ENCODE measurements at regions not wholly inside any gene's neighbourhood (a gene's known extent, or its start where the extent isn't known, plus 50 kb on each side); places are given as distances from the start of the nearest gene placed in this dataset.

DNA sequence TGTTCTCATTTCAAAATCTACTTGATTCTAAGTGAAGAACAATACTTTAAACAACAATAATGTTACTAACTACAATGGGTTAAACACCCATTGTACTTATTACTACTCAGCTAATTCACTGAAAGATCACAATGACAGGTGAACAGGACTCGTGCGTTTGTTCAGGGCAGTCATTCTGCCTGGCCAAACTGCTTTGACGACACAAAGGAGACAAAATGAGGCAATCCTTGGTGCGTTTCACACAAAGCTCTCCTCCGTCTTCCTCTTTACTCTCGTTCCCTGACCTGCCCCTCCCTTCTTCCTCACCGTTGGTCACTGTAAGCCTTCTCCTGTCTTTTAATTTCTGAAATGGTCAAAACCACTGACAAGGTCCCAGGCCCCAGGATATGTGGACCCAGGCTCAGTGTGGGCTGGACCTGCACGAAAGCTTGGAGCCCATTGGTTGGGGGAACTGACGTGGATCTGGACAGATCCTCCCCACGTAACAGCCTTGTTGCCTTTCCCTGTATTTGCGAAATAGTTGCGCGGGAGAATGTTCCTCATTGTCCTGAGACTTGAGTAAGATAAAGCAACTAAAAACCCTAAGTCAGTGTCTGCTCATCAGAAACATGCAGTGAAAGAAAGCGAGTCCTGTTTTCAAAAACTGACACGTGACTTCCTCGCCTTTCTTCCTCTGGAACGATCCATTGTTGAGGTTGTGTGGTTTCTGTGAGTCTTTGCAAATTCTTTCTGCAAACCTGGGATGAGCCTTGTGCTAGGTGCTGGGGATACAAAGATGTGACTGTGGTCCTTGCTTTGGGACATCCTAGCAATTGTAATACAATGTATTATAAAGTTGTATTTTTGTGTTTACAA is 147.1 kb upstream of the RGMA start:
- DNase-seq (ENCODE audit: extremely low read depth, low read depth) = no peak
- TF ChIP-seq, protein P1, sequence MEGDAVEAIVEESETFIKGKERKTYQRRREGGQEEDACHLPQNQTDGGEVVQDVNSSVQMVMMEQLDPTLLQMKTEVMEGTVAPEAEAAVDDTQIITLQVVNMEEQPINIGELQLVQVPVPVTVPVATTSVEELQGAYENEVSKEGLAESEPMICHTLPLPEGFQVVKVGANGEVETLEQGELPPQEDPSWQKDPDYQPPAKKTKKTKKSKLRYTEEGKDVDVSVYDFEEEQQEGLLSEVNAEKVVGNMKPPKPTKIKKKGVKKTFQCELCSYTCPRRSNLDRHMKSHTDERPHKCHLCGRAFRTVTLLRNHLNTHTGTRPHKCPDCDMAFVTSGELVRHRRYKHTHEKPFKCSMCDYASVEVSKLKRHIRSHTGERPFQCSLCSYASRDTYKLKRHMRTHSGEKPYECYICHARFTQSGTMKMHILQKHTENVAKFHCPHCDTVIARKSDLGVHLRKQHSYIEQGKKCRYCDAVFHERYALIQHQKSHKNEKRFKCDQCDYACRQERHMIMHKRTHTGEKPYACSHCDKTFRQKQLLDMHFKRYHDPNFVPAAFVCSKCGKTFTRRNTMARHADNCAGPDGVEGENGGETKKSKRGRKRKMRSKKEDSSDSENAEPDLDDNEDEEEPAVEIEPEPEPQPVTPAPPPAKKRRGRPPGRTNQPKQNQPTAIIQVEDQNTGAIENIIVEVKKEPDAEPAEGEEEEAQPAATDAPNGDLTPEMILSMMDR (IDR thresholded peaks at IDR 0.05; ENCODE audit: low read depth, low read length) = no peak

DNA sequence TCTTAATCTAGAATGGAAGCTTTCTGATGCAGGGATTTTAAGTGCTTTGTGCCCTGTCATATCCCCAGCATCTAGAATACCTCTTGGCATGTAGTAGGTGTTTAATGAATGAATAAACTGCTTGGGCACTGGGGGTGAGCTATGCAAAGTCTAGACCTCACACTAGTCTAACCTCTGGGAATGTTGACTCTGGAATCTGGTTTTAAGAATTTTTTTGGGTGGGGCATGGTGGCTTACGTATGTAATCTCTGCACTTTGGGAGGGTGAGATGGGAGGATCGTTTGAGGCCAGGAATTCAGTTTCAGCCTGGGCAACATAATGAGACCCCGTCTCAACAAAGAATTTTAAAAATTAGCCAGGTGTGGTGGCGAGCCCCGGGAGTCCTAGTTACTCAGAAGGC is 146.3 kb upstream of the RGMA start:
- TF ChIP-seq, protein P1 (IDR thresholded peaks at IDR 0.05; ENCODE audit: low read depth, low read length) = no peak
- DNase-seq (ENCODE audit: extremely low read depth, low read depth) = no peak

DNA sequence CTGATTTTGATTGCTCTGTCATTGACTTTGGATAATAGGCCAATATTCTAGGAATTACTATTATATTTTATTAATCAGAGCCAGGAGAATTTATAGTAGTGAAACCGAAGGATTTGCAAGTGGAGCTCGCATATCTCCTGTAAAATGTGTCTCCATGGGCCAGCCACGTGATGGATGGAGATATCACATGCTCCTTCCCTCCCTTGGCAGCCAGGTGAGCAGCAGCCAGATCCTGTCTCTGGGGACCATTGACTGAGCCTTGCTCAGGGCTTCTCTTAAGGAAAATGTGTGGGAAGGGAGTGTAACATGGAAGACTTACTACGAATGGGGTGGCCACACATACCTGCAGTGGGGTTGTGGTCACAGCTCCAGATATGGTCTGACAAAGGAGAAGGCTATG is 144.7 kb upstream of the RGMA start:
- TF ChIP-seq, protein P1 (IDR thresholded peaks at IDR 0.05; ENCODE audit: low read depth, low read length) = no peak
- DNase-seq (ENCODE audit: extremely low read depth, low read depth) = no peak

DNA sequence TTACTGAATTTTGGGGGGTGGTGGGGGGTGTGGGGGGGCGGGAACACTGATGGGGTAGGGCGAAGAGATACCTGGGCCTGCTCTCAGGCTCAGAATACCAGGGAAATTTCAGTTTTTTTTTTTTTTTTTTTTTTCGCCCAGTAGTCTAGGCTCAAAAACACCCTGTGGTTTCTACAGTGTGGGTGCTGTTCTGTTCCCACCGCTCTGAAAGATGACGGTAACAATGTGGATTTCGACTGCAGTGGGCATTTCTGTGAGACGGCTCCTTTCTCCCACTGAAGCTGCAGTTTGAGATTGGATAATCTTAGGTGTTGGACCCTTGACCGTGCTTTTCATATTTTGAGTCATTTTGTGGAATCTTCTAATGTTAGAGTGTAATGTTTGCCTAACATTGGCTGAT is 143.8 kb upstream of the RGMA start:
- TF ChIP-seq, protein P1 (IDR thresholded peaks at IDR 0.05; ENCODE audit: low read depth, low read length) = no peak
- DNase-seq (ENCODE audit: extremely low read depth, low read depth) = no peak

DNA sequence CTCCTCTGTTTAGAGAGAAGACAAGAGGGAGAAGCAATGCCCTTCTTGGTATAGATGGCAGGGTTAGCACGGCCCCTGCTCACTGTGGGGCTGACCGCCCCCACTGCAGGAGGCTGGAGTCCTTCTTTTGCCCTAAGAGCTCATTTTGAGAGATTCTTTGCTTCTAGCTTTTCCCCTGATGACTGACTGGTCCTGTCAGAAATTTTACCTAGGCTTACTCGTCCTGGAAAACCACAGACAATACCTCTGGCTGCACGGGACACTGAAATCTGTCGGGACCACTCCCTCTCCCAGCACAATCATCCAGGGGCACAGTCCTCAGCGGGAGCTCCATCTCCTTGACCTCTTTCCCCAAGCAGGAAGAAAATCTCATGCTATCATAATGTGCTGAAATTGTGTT is 143.0 kb upstream of the RGMA start:
- no peak for DNase-seq (ENCODE audit: extremely low read depth, low read depth)
- TF ChIP-seq, protein P1 (IDR thresholded peaks at IDR 0.05; ENCODE audit: low read depth, low read length) = no peak

DNA sequence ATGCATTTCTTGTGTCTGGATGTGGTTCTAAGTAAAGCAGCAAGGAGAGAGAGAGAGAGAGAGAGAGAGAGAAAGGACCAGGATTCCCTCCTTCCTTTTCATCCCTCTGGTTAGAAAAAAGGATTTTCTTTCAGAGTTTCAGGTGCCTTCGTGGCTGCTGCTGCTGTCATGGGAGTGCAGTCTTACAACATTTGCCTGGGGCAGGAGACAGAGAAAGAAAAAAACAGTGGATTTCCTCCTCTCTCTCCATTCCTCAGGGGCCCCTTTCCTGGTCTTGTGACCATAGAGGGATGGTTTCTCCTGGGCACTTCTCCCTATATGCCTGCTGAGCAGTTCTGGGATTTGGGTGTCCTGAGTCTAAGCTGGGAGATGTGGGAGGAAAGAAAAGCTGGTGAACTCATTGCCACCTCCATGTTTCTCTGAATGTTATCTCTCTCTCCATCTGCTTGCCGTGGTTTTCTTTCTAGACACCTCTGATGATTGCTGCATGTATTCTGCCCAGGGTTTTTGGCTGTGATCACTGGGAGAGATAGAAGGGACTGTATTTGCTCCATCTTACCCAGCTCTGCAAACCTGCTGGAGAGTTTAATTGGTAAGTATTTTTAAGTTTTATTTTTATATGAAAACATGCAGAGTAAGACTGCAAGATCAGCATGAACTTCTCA is 142.4 kb upstream of the RGMA start:
- TF ChIP-seq, protein P1 (IDR thresholded peaks at IDR 0.05; ENCODE audit: low read depth, low read length) = no peak
- no peak for DNase-seq (ENCODE audit: extremely low read depth, low read depth)

DNA sequence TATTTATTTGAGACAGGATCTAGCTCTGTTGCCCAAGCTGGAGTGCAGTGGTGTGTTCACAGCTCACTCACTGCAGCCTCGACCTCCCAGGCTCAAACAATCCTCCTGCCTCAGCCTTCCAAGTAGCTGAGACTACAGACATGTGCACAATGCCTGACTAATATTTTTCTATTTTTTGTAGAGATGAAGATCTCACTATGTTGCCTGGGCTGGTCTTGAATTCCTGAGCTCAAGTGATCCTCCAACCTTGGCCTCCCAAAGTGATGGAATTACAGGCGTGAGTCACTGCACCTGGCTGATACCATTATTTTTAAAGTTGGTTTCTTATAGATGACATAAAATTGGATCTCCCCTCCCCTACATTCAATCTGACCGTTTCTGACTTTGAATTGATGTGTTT is 139.5 kb upstream of the RGMA start:
- TF ChIP-seq, protein P1 (IDR thresholded peaks at IDR 0.05; ENCODE audit: low read depth, low read length) = no peak
- no peak for DNase-seq (ENCODE audit: extremely low read depth, low read depth)

Measured in AG09319 (cell line).